Amniotic stem cell (primary cell): ENCODE measurements at regions not wholly inside any gene's neighbourhood (a gene's known extent, or its start where the extent isn't known, plus 50 kb on each side); places are given as distances from the start of the nearest gene placed in this dataset.

Experiments
- DNase-seq: peaks from one replicate; lab custom pipeline; 2025; lab: John Stamatoyannopoulos, UW

DNA sequence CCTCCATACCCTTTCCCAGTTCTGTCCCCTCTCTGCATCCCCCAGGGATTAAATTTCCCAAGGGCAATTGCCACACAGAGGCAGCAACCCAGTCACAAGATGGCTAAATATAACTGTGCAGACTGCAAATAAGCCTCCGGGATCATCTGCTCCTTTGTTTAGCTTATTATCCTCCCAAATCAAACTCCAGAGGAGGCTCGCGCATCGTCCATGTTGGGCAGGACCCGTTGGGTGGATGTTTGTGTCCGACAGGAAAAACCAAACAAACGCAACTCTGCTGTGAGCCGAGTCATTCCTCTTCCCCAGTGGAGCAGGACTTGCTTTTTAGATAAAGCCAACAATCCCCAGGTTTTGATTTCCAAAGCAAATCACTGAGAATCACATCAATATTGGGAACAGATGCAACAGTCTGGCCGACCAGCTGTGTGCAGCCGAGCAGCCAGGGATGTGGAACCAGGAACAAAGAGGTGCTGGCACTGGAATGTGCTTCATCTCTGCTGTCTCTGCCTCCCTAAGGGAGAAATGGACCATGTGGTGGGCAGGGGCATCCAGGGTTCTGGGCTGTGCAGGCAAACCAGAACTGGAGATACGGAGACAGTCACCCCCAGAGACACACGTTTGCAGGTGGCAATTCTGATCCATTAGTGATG lies 89.8 kb downstream of the PTTG1 start:
- DNase-seq = no peak
